PC-3 (cell line): ENCODE measurements at regions not wholly inside any gene's neighbourhood (a gene's known extent, or its start where the extent isn't known, plus 50 kb on each side); places are given as distances from the start of the nearest gene placed in this dataset.
"Not testable (repeated sequence)": the region's sequence is repeated elsewhere in the genome, so short reads cannot be mapped to it uniquely, and the experiment has no call there.

ENCODE experiments used
- ATAC-seq: fragments of 200-7000 bp; cut with Tn5 transposase; 2 replicates; pipeline ENCODE4 v1.9.1; 2020; ENCODE audit warnings: mild to moderate bottlenecking, moderate library complexity
- BruUV-seq: library from RNA; stranded (reverse); fragments of 400-500 nt; replicated peaks from 2 replicates; lab custom pipeline; 2021; lab: Mats Ljungman, UMichigan
- CTCF ChIA-PET: fragments of 300-600 bp; sonication (Branson Sonifier 250); formaldehyde crosslinking; loops from one replicate; lab custom pipeline; 2022; ENCODE audit warnings: antibody characterized with exemption; lab: Charles Lee
- POLR2A ChIA-PET: fragments of 300-600 bp; sonication (Branson Sonifier 250); formaldehyde crosslinking; loops from one replicate; lab custom pipeline; 2022; ENCODE audit warnings: antibody characterized with exemption; ENCODE audit not compliant: unreplicated experiment; lab: Charles Lee
- DNase-seq: peaks from one replicate; pipeline ENCODE4 v3.0.0-alpha.2; 2015
- H2AFZ ChIP-seq: fragments of 300-600 bp; sonication (generic); 2 replicates; pipeline ENCODE4 v1.6.0; 2016; ENCODE audit warnings: antibody characterized with exemption, low read length
- H3F3A ChIP-seq: fragments of 300-600 bp; sonication (generic); one replicate; pipeline ENCODE4 v1.6.0; 2017; ENCODE audit warnings: antibody characterized with exemption, low read length, control low read depth, mild to moderate bottlenecking; ENCODE audit not compliant: unreplicated experiment
- H3K27ac ChIP-seq: fragments of 300-600 bp; sonication (generic); 2 replicates; pipeline ENCODE4 v1.5.1; 2016; ENCODE audit warnings: mild to moderate bottlenecking, low read length
- H3K27me3 ChIP-seq: fragments of 300-600 bp; sonication (generic); 2 replicates; pipeline ENCODE4 v1.6.1; 2016; ENCODE audit warnings: low read length, mixed read lengths
- H3K36me3 ChIP-seq: fragments of 300-600 bp; sonication (generic); 2 replicates; pipeline ENCODE4 v1.6.1; 2016; ENCODE audit warnings: low read depth, mixed run types, low read length, mixed read lengths
- H3K4me1 ChIP-seq: fragments of 300-600 bp; sonication (generic); 2 replicates; pipeline ENCODE4 v1.5.1; 2016; ENCODE audit warnings: low read length; ENCODE audit not compliant: insufficient read depth
- H3K4me2 ChIP-seq: fragments of 300-600 bp; sonication (generic); 2 replicates; pipeline ENCODE4 v1.6.0; 2016; ENCODE audit warnings: low read length
- H3K4me3 ChIP-seq: fragments of 300-600 bp; sonication (generic); 2 replicates; pipeline ENCODE4 v1.5.1; 2016; ENCODE audit warnings: mild to moderate bottlenecking, low read length, mixed read lengths
- H3K79me2 ChIP-seq: fragments of 300-600 bp; sonication (generic); 2 replicates; pipeline ENCODE4 v1.6.1; 2017; ENCODE audit warnings: low read length, mixed read lengths
- H3K9ac ChIP-seq: fragments of 300-600 bp; sonication (generic); 2 replicates; pipeline ENCODE4 v1.6.0; 2016; ENCODE audit warnings: mild to moderate bottlenecking, low read length
- H3K9me2 ChIP-seq: fragments of 300-600 bp; sonication (generic); replicated peaks from 2 replicates; pipeline ENCODE4 v1.6.1; 2016; ENCODE audit warnings: mixed run types, low read length, mixed read lengths
- H3K9me3 ChIP-seq: fragments of 300-600 bp; sonication (generic); 2 replicates; pipeline ENCODE4 v1.6.1; 2016; ENCODE audit warnings: low read length, mixed read lengths
- H4K20me1 ChIP-seq: fragments of 300-600 bp; sonication (generic); 2 replicates; pipeline ENCODE4 v1.6.1; 2016; ENCODE audit warnings: low read length, mixed read lengths
- CTCF ChIP-seq: fragments of 300-600 bp; sonication (generic); conservative IDR thresholded peaks from 2 replicates; pipeline ENCODE4 v1.5.1; 2017; ENCODE audit warnings: antibody characterized with exemption, low read depth, mild to moderate bottlenecking, low read length
- EZH2 ChIP-seq: fragments of 300-600 bp; sonication (generic); IDR thresholded peaks from one replicate; pipeline ENCODE4 v1.6.1; 2017; ENCODE audit warnings: antibody characterized with exemption, mild to moderate bottlenecking, low read length; ENCODE audit not compliant: unreplicated experiment
- EZH2phosphoT487 ChIP-seq: fragments of 300-600 bp; sonication (generic); IDR thresholded peaks from 2 replicates; pipeline ENCODE4 v1.6.1; 2018; ENCODE audit warnings: mild to moderate bottlenecking, antibody characterized with exemption, low read length, borderline replicate concordance
- intact Hi-C: fragments of 100-400 bp; cut with micrococcal nuclease; formaldehyde crosslinking; loops from 2 replicates; pipeline ENCODE4 v1.9.0; 2023

DNA sequence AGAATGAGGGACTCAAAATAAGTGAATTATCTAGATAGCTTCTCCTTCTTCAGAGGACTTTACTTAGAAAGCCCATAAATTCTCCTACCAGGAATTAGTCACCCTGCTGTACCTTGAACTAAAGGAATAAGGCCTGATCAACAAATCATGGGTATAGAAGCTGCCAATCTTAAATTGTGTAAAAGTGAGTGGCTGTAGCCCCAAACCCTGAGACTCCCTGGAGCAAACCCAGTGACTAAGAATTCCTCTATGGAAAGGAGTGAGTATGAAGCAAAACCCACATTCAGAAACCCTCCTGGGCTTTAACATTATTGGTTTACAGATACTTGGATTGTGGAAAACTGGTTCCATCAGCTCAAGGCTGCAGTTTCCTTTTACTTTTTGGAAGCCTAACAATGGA lies 285.8 kb upstream of the TBX18 start:
- no TSS peak for BruUV-seq

DNA sequence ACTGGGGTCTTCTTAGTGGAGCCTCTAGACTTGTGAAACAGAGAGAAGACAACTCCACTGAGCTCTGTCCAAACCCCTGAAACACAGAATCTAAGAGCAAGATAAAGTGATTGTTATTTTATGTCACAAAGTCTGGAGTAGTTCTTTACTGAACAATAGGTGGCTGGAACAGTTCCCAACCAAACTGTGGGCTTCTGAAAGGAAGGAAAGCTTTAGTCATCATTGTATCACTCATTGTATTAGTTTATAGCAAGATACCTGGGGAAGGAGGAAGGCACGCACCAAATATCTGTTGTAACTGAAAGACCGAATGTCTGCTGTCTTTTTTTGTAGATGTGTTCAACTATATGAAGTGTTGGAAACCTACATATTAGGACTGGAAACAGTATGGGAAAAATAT lies 284.9 kb upstream of the TBX18 start:
- no peak overlapping the region for H3K4me2 ChIP-seq
- no peak overlapping the region for H2AFZ ChIP-seq
- H3F3A ChIP-seq: no peaks in the 10 kb centered on the region
- H3K4me3 ChIP-seq: no peak overlapping the region
- ATAC-seq (no peak), DNase-seq (peak; percentile 47)
- H3K9ac ChIP-seq: no peak overlapping the region
- intact Hi-C loops: no loop called here
- no peaks in the 10 kb centered on the region for H3K9me3 ChIP-seq
- no peaks in the 10 kb centered on the region for H3K36me3 ChIP-seq
- no peaks in the 10 kb centered on the region for H4K20me1 ChIP-seq
- H3K79me2 ChIP-seq: no peaks in the 10 kb centered on the region
- H3K27ac ChIP-seq: no peak overlapping the region
- ChIA-PET POLR2A (no interaction called here), CTCF (no interaction called here)
- no peaks in the 10 kb centered on the region for H3K9me2 ChIP-seq
- BruUV-seq: no TSS peak
- peaks cover 5% of the 10 kb centered on the region; the same call in 1 of the 2 replicates for H3K4me1 ChIP-seq
- peaks cover 4% of the 10 kb centered on the region; the same call in 1 of the 2 replicates for H3K27me3 ChIP-seq
- no peak for TF ChIP-seq EZH2

More for the DNA sequence above, 285.8 kb upstream of the TBX18 start:
- Histone ChIP-seq H3K27ac (no peak overlapping the region), H3K9ac (no peak overlapping the region), H2AFZ (no peak overlapping the region), H3K9me2 (no peaks in the 10 kb centered on the region), H3F3A (no peaks in the 10 kb centered on the region), H3K79me2 (no peaks in the 10 kb centered on the region), H4K20me1 (no peaks in the 10 kb centered on the region), H3K9me3 (no peaks in the 10 kb centered on the region), H3K36me3 (no peaks in the 10 kb centered on the region), H3K4me2 (no peak overlapping the region), H3K4me3 (no peak overlapping the region), H3K4me1 (peaks cover 5% of the 10 kb centered on the region; the same call in 1 of the 2 replicates), H3K27me3 (peaks cover 4% of the 10 kb centered on the region; the same call in 1 of the 2 replicates)
- DNase-seq (no peak), ATAC-seq (no peak)
- intact Hi-C loops: no loop called here
- no peak for TF ChIP-seq EZH2
- TF ChIP-seq EZH2phosphoT487: no peak
- no peak for TF ChIP-seq CTCF
- ChIA-PET CTCF (no interaction called here), POLR2A (no interaction called here)

GRCh38 chr6:85047818-85048217 lies 283.4 kb upstream of the TBX18 start:
- Histone ChIP-seq H3K9me2 (no peaks in the 10 kb centered on the region), H3F3A (no peaks in the 10 kb centered on the region), H3K27ac (no peak overlapping the region), H3K4me1 (peaks cover 5% of the 10 kb centered on the region; the same call in 1 of the 2 replicates), H2AFZ (no peak overlapping the region), H4K20me1 (no peaks in the 10 kb centered on the region), H3K9ac (no peak overlapping the region), H3K9me3 (no peaks in the 10 kb centered on the region), H3K79me2 (no peaks in the 10 kb centered on the region), H3K4me2 (no peak overlapping the region), H3K4me3 (no peak overlapping the region), H3K36me3 (no peaks in the 10 kb centered on the region), H3K27me3 (peaks cover 4% of the 10 kb centered on the region; the same call in 1 of the 2 replicates)
- intact Hi-C loops: no loop called here
- ChIA-PET CTCF (no interaction called here), POLR2A (no interaction called here)
- ATAC-seq: no peak
- BruUV-seq: no TSS peak
- no peak for TF ChIP-seq EZH2phosphoT487
- TF ChIP-seq CTCF: no peak
- no peak for TF ChIP-seq EZH2
- peak; percentile 9 for DNase-seq

DNA sequence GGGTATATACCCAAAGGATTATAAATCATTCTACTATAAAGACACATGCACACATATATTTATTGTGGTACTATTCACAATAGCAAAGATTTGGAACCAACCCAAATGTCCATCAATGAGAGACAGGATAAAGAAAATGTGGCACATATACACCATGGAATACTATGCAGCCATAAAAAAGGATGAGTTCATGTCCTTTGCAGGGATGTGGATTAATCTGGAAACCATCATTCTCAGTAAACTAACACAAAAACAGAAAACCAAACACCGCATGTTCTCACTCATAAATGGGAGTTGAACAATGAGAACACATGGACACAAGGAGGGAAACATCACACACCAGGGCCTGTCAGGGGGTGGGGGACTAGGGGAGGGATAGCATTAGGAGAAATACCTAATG lies 281.4 kb upstream of the TBX18 start:
- CTCF ChIA-PET: not testable (repeated sequence)

More for the DNA sequence above, 281.4 kb upstream of the TBX18 start:
- H3F3A ChIP-seq, H3K4me1 ChIP-seq, ATAC-seq, BruUV-seq, POLR2A ChIA-PET, H3K27ac ChIP-seq, H3K36me3 ChIP-seq, H3K4me2 ChIP-seq, H3K9me2 ChIP-seq, H3K27me3 ChIP-seq, H4K20me1 ChIP-seq, H3K9me3 ChIP-seq, H3K9ac ChIP-seq, DNase-seq, H3K4me3 ChIP-seq, H3K79me2 ChIP-seq, H2AFZ ChIP-seq, intact Hi-C loops: not testable (repeated sequence)
